Esophagus (tissue), 2 donors: ENCODE measurements at regions not wholly inside any gene's neighbourhood (a gene's known extent, or its start where the extent isn't known, plus 50 kb on each side); places are given as distances from the start of the nearest gene placed in this dataset.

Experiments used
- H3K27ac ChIP-seq, 2 donors: one replicate each; pipeline ENCODE4 v1.5.1; 2013; ENCODE audit warnings: low read depth in 2 of 2, mild to moderate bottlenecking in 2 of 2, inconsistent platforms in 1 of 2, low read length in 1 of 2, moderate library complexity in 1 of 2
- H3K27me3 ChIP-seq, 2 donors: one replicate each; pipeline ENCODE4 v1.6.1; 2013; ENCODE audit warnings: low read length in 2 of 2, control low read depth in 1 of 2, mild to moderate bottlenecking in 1 of 2; ENCODE audit not compliant: insufficient read depth in 2 of 2, control insufficient read depth in 1 of 2
- H3K36me3 ChIP-seq, 2 donors: one replicate each; pipeline ENCODE4 v1.6.1; 2013; ENCODE audit warnings: low read length in 1 of 2; ENCODE audit not compliant: control insufficient read depth in 2 of 2, insufficient read depth in 2 of 2
- H3K4me1 ChIP-seq, 2 donors: one replicate each; pipeline ENCODE4 v1.6.1; 2013; ENCODE audit warnings: low read length in 1 of 2; ENCODE audit not compliant: control insufficient read depth in 2 of 2, insufficient read depth in 2 of 2
- H3K4me3 ChIP-seq, 2 donors: one replicate each; pipeline ENCODE4 v1.5.1; 2013; ENCODE audit warnings: low read length in 2 of 2, mild to moderate bottlenecking in 2 of 2, low read depth in 1 of 2, moderate library complexity in 1 of 2
- H3K9me3 ChIP-seq, 2 donors: one replicate each; pipeline ENCODE4 v1.6.1; 2013; ENCODE audit warnings: mild to moderate bottlenecking in 2 of 2, low read depth in 1 of 2, low read length in 1 of 2, moderate library complexity in 1 of 2; ENCODE audit not compliant: control insufficient read depth in 2 of 2, insufficient read depth in 1 of 2
- WGBS, 2 donors: extraction: QIAGEN DNeasy Blood & Tissue Kit; methylation state at CpG; one replicate each; pipeline ENCODE4 v1.1.7; 2013; 5-methylcytosine and 5-hydroxymethylcytosine counted together
- donor health status: healthy with polysubstance abuse.
- donor health status: Bipolar disorder and iron deficiency.

DNA sequence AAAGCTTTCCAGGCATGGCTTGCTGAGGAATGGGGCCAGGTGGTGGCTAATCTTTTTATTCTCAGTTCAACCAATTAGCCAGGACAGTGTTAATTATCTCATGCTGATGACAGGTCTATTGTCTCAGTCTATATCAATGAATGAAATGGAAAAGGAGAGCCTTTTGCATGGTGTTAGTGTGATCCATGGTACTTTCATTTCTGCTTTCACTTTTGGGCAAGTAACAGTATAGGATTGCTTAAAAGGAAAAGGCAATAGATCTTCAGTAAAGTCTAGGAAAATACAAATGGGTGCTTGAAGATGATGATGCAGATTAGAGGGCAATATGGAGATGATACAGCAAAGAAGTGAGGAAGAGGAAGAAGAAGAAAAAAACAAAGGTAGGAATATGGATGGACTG lies 430.3 kb downstream of the TFAP2A start:
- no peak overlapping the region for H3K27ac ChIP-seq
- no peaks in the 10 kb centered on the region for H3K4me1 ChIP-seq
- no peak overlapping the region for H3K4me3 ChIP-seq
- no peaks in the 10 kb centered on the region for H3K9me3 ChIP-seq
- no peaks in the 10 kb centered on the region for H3K36me3 ChIP-seq
- H3K27me3 ChIP-seq = no peaks in the 10 kb centered on the region

- 84 to 88% methylated on average over 2 of the region's 2 CpGs for WGBS, 2 donors
- H3K36me3 ChIP-seq = no peaks in the 10 kb centered on the region
Observed at GRCh38 chr6:9983168-9983567, 431.7 kb downstream of the TFAP2A start.

DNA sequence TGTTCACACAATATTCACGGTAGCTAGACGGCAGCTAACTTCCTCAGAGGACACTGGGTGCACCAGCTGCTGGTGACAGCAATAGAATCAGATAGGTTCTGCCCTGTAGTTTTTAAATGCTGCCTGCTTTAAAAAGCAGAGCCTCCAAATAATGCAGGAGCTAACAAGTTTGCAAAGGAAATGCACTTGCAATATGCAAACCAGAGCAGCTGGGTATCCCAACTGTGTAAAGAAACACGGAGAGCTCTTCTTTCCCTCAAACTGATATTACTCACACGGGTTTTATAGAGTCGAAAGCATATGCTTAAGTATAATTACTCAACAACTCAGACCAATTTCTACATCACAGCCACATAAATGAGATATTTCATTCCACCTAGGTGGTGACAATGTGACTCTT lies 432.7 kb downstream of the TFAP2A start:
- Histone ChIP-seq H3K4me3 (no peak overlapping the region), H3K9me3 (no peaks in the 10 kb centered on the region)

More at GRCh38 chr6:9983168-9983567, 431.7 kb downstream of the TFAP2A start:
- H3K4me1 ChIP-seq = no peaks in the 10 kb centered on the region
- no peaks in the 10 kb centered on the region for H3K9me3 ChIP-seq
- no peaks in the 10 kb centered on the region for H3K27me3 ChIP-seq
- H3K4me3 ChIP-seq = no peak overlapping the region
- H3K27ac ChIP-seq = no peak overlapping the region

DNA sequence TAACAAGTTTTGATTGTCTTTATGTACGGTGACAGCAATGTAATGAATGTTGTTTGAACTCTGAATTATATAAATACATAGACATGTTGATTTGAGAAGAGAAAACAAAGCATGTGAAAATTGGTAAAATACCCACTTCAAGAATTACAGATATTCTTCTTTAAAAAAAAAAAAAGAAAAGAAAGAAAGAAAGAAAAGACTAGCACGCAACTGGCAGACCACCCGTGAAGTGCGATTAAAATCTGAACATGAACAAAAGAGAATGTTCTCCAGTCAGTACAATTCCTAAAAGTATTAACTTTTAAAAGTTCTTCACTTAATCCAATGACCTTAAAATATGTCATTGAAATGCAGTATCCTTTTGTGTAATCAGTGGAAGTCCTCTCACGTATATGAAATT lies 434.9 kb downstream of the TFAP2A start:
- Histone ChIP-seq H3K36me3 (no peaks in the 10 kb centered on the region), H3K4me3 (no peak overlapping the region), H3K27ac (no peak overlapping the region), H3K27me3 (no peaks in the 10 kb centered on the region), H3K4me1 (no peaks in the 10 kb centered on the region), H3K9me3 (no peaks in the 10 kb centered on the region)
- 83 to 87% methylated on average over 5 of the region's 5 CpGs for WGBS, 2 donors

More for the DNA sequence above, 432.7 kb downstream of the TFAP2A start:
- Histone ChIP-seq H3K36me3 (no peaks in the 10 kb centered on the region), H3K4me1 (no peaks in the 10 kb centered on the region), H3K27me3 (no peaks in the 10 kb centered on the region), H3K27ac (no peak overlapping the region)
- 72 to 77% methylated on average over 5 of the region's 5 CpGs for WGBS, 2 donors

- H3K4me1 ChIP-seq = no peaks in the 10 kb centered on the region
- H3K27ac ChIP-seq = no peak overlapping the region
- H3K9me3 ChIP-seq = no peaks in the 10 kb centered on the region
- no peaks in the 10 kb centered on the region for H3K27me3 ChIP-seq
- no peak overlapping the region for H3K4me3 ChIP-seq
- 54 to 69% methylated on average over 6 of the region's 6 CpGs for WGBS, 2 donors
- no peaks in the 10 kb centered on the region for H3K36me3 ChIP-seq
Observed at GRCh38 chr6:9978480-9978879, 436.4 kb downstream of the TFAP2A start.

DNA sequence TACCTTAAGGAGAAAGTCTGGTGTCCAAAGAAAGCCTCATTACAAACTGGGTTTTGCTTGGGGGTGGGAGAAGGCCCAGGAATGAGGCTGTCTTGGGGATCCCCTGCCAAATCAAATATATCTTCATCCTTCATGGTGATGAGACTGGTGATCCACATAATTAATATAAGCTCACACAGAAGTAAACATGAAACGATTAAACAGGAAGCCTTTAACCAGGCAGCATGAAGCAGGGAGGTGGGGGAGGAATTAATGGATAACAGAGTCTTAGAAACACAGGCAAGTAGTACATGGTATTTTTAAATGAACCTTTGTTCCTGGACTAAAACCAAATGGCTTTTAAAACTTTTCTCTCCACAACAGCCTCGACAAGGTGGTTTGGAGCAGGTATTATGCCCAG lies 437.5 kb downstream of the TFAP2A start:
- Histone ChIP-seq H3K4me3 (no peak overlapping the region), H3K27me3 (no peaks in the 10 kb centered on the region), H3K9me3 (no peaks in the 10 kb centered on the region), H3K36me3 (no peaks in the 10 kb centered on the region), H3K27ac (no peak overlapping the region), H3K4me1 (no peaks in the 10 kb centered on the region)
- WGBS, 2 donors = 10 to 11% methylated on average over 2 of the region's 2 CpGs

DNA sequence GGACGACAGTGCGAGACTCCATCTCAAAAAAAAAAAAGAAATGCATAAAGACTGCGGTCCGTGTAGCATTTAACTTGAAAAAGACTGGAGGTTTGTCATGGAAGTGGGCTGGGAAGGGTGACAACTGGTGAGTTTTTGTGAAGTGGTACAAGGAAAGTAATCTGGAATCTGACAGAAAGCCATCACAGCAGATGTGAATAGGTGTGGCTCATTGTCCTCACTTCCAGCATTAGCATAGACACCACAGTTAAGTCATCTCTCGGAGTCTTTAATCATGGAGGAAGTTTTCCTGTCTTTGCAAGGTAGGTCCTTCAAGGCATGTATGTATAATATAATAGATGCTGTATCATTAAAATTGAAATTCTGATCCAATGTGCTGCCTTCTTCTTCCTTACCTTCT lies 453.2 kb downstream of the TFAP2A start:
- Histone ChIP-seq H3K27ac (no peak overlapping the region), H3K27me3 (no peaks in the 10 kb centered on the region), H3K4me1 (no peaks in the 10 kb centered on the region), H3K4me3 (no peak overlapping the region), H3K36me3 (no peaks in the 10 kb centered on the region), H3K9me3 (no peaks in the 10 kb centered on the region)
- 87 to 91% methylated on average over 5 of the region's 5 CpGs for WGBS, 2 donors

DNA sequence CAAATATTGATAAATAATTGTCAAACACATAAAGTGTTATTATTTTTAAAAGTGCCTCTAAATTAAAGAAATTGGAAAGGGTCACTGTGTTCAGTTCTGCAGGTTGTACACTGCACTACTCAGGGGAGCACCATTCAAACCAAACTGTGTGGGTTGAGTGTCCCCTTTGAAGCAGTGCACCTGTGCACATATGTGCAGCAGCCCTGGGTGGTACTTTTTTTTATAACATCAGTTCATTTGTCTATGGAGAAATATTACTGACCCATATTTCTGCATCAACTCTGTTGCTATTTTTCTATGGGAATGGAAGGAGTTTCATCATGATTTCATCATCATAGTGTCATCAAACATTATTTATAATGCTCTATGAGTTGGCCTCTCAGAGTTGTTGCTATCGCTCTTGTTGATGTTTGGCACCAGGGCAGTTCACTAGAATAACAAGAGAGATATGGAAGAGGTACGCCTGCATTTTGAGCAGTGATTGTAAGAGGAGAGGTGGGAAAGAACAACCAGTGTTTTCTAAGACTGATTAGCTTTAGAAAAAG lies 457.6 kb downstream of the TFAP2A start:
- Histone ChIP-seq H3K27ac (no peak overlapping the region), H3K4me3 (no peak overlapping the region), H3K27me3 (no peaks in the 10 kb centered on the region), H3K9me3 (no peaks in the 10 kb centered on the region), H3K4me1 (no peaks in the 10 kb centered on the region), H3K36me3 (no peaks in the 10 kb centered on the region)
- WGBS, 2 donors = 90 to 92% methylated on average over 2 of the region's 2 CpGs

- WGBS, 2 donors = 42 to 50% methylated on average over 3 of the region's 3 CpGs
- H3K4me3 ChIP-seq = no peak overlapping the region
- H3K4me1 ChIP-seq = no peaks in the 10 kb centered on the region
- H3K27me3 ChIP-seq = no peaks in the 10 kb centered on the region
- H3K9me3 ChIP-seq = no peaks in the 10 kb centered on the region
- H3K36me3 ChIP-seq = no peaks in the 10 kb centered on the region
- H3K27ac ChIP-seq = no peak overlapping the region
Observed at GRCh38 chr6:9948678-9949077, 466.2 kb downstream of the TFAP2A start.

DNA sequence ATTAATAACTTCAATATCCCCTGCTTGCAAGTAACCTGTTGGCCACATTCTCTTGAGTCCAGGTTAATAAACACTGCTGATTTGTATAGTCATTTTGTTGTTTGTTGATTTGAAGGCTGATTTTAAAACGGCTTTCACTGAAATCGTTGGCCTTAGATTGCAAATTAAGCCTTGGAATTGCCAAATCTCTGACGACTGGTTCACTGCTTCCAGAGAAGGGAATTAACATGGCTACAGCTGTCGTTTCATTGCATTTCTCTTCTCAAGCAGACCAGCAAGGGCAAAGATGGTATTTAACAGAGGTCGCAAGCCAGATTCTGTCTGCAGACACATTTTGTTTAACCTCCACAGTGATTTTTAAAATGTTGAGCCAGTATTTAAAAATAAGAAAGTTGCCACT lies 470.9 kb downstream of the TFAP2A start:
- no peaks in the 10 kb centered on the region for H3K4me1 ChIP-seq
- WGBS, 2 donors = 59 to 66% methylated on average over 5 of the region's 5 CpGs
- no peaks in the 10 kb centered on the region for H3K36me3 ChIP-seq
- H3K4me3 ChIP-seq = no peak overlapping the region
- H3K27me3 ChIP-seq = no peaks in the 10 kb centered on the region
- H3K27ac ChIP-seq = no peak overlapping the region
- H3K9me3 ChIP-seq = no peaks in the 10 kb centered on the region
